K562 (cell line): ENCODE measurements at regions not wholly inside any gene's neighbourhood (a gene's known extent, or its start where the extent isn't known, plus 50 kb on each side); places are given as distances from the start of the nearest gene placed in this dataset.

ENCODE experiments used
- NBN ChIP-seq: fragments of 450-650 bp; IDR thresholded peaks from 2 replicates; pipeline ENCODE4 v1.6.1; 2016; ENCODE audit warnings: low read depth, mild to moderate bottlenecking
- TCF7 ChIP-seq: sonication (generic); IDR thresholded peaks from 2 replicates; pipeline ENCODE4 v1.6.1; 2016; ENCODE audit warnings: antibody characterized with exemption, borderline replicate concordance

- no peak for TF ChIP-seq NBN
- no peak for TF ChIP-seq TCF7
These were observed 73.2 kb upstream of the ZCCHC2 start for GRCh38 chr18:62449490-62450104.
